HepG2 (cell line): ENCODE measurements at regions not wholly inside any gene's neighbourhood (a gene's known extent, or its start where the extent isn't known, plus 50 kb on each side); places are given as distances from the start of the nearest gene placed in this dataset.

Experiments used
- BHLHE40 ChIP-seq: IDR thresholded peaks from 2 replicates; pipeline ENCODE4 v1.6.1; 2011; ENCODE audit warnings: low read length, improper control_type of control experiment
- YY1 ChIP-seq: IDR thresholded peaks from 2 replicates; pipeline ENCODE4 v1.6.1; 2011; ENCODE audit warnings: low read length, low read depth, moderate library complexity, mild to moderate bottlenecking; ENCODE audit not compliant: insufficient read depth, insufficient replicate concordance
- ZNF207 ChIP-seq: fragments of 450-650 bp; IDR thresholded peaks from 2 replicates; pipeline ENCODE4 v1.6.1; 2016; ENCODE audit warnings: antibody characterized with exemption, borderline replicate concordance
- ZNF530 ChIP-seq: sonication (generic); formaldehyde crosslinking; IDR thresholded peaks from 2 replicates; pipeline ENCODE4 v1.5.0; 2020; ENCODE audit warnings: low read depth, mild to moderate bottlenecking, missing genetic modification reagents

GRCh38 chr10:124233546-124234138 is 140.2 kb upstream of the CHST15 start:
- TF ChIP-seq ZNF530 (CRISPR knock-in tag) (no peak), YY1 (no peak), BHLHE40 (no peak), ZNF207 (no peak)
